HG03139 (cell line): ENCODE measurements at regions not wholly inside any gene's neighbourhood (a gene's known extent, or its start where the extent isn't known, plus 50 kb on each side); places are given as distances from the start of the nearest gene placed in this dataset.

ENCODE experiments used
- ATAC-seq: cut with Tn5 transposase; IDR thresholded peaks from one replicate; pipeline ENCODE4 v1.9.1; 2021; ENCODE audit not compliant: unreplicated experiment

DNA sequence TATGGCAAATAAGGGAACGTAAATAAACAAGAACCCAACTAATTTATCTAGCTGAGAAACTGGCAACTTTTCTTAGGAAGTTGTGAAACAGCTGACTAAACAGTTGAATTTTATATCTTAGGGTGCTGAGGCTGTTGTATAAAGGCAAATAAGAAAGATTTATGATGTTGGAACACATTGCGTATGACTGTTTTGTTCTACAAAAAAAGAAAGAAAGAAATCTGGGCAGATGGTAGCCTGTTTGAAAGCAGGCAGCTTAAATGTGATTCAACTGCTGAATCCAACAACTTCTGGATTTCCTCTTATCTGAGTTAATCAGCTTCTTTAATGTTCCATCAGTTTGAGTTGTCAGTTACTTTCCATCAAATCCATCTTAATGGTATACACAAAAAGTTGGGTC lies 214.5 kb downstream of the SNX13 start:
- ATAC-seq: no peak

DNA sequence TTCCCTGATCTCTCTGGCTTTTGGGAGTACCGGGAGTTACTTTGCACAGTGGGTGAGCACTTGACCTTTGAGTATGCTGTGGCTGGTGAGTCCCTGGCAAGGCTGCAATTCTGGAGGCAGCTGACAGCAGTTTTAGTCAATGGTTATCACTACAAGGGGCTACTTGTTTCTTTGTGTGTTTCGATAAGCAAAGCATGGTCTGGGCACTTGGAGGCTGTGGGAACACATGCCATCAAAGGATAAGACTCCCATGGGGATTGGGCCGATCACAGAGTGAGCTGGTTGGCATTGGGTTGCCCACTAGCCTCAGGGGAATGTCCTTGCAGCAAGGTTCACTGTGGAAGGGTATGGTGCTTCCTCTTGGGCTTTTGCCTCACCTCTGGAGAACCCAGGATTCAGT lies 208.2 kb downstream of the SNX13 start:
- ATAC-seq: no peak
